HG03571 (cell line): ENCODE measurements at regions not wholly inside any gene's neighbourhood (a gene's known extent, or its start where the extent isn't known, plus 50 kb on each side); places are given as distances from the start of the nearest gene placed in this dataset.
"Not testable (repeated sequence)": the region's sequence is repeated elsewhere in the genome, so short reads cannot be mapped to it uniquely, and the experiment has no call there.

ENCODE experiments used
- ATAC-seq: cut with Tn5 transposase; IDR thresholded peaks from one replicate; pipeline ENCODE4 v1.9.1; 2021; ENCODE audit not compliant: unreplicated experiment

GRCh38 chr2:90288396-90288795, 1596.9 kb downstream of the RPIA start:
- not testable (repeated sequence) for ATAC-seq

- ATAC-seq = not testable (repeated sequence)
Observed at GRCh38 chr2:90289291-90289980, 1598.0 kb downstream of the RPIA start.

- ATAC-seq = not testable (repeated sequence)
Observed at GRCh38 chr2:90290701-90291100, 1599.2 kb downstream of the RPIA start.

- not testable (repeated sequence) for ATAC-seq
Observed at GRCh38 chr2:90291168-90291883, 1599.9 kb downstream of the RPIA start.

GRCh38 chr2:90291934-90292333, 1600.5 kb downstream of the RPIA start:
- ATAC-seq = not testable (repeated sequence)

GRCh38 chr2:90292451-90292850, 1601.0 kb downstream of the RPIA start:
- ATAC-seq = not testable (repeated sequence)

- ATAC-seq = not testable (repeated sequence)
Observed at GRCh38 chr2:90293224-90293623, 1601.8 kb downstream of the RPIA start.

- not testable (repeated sequence) for ATAC-seq
Observed at GRCh38 chr2:90293806-90294205, 1602.3 kb downstream of the RPIA start.

GRCh38 chr2:90295036-90295750, 1603.7 kb downstream of the RPIA start:
- not testable (repeated sequence) for ATAC-seq

- not testable (repeated sequence) for ATAC-seq
Observed at GRCh38 chr2:90296484-90296777, 1605.0 kb downstream of the RPIA start.

GRCh38 chr2:90297701-90298100, 1606.2 kb downstream of the RPIA start:
- ATAC-seq = not testable (repeated sequence)

- ATAC-seq = not testable (repeated sequence)
Observed at GRCh38 chr2:90298126-90298755, 1606.8 kb downstream of the RPIA start.

GRCh38 chr2:90298983-90299382, 1607.5 kb downstream of the RPIA start:
- not testable (repeated sequence) for ATAC-seq

GRCh38 chr2:90322982-90323381, 1631.5 kb downstream of the RPIA start:
- not testable (repeated sequence) for ATAC-seq

- ATAC-seq = not testable (repeated sequence)
Observed at GRCh38 chr2:90323612-90324558, 1632.4 kb downstream of the RPIA start.

- ATAC-seq = not testable (repeated sequence)
Observed at GRCh38 chr2:90324672-90325071, 1633.2 kb downstream of the RPIA start.

GRCh38 chr2:90325796-90326353, 1634.4 kb downstream of the RPIA start:
- ATAC-seq = not testable (repeated sequence)

GRCh38 chr2:90355546-90355945, 1664.1 kb downstream of the RPIA start:
- ATAC-seq = not testable (repeated sequence)

- ATAC-seq = not testable (repeated sequence)
Observed at GRCh38 chr2:90359344-90359743, 1667.9 kb downstream of the RPIA start.
